ENCODE measurements at regions not wholly inside any gene's neighbourhood (a gene's known extent, or its start where the extent isn't known, plus 50 kb on each side); places are given as distances from the start of the nearest gene placed in this dataset.

GRCh38 chr6:144997996-144998395 lies 712.9 kb downstream of the UTRN start:
- DNase-seq: no peak

- DNase-seq: no peak
Observed at GRCh38 chr6:144999127-144999526, 714.0 kb downstream of the UTRN start.

- DNase-seq: no peak
Observed at GRCh38 chr6:145003145-145003544, 718.0 kb downstream of the UTRN start.

GRCh38 chr6:145006914-145007313 lies 721.8 kb downstream of the UTRN start:
- no peak for DNase-seq

GRCh38 chr6:145008715-145009114 lies 723.6 kb downstream of the UTRN start:
- DNase-seq: no peak

- no peak for DNase-seq
Observed at GRCh38 chr6:145009711-145010110, 724.6 kb downstream of the UTRN start.

GRCh38 chr6:145012039-145012662 lies 723.2 kb downstream of the EPM2A start:
- no peak for DNase-seq

- DNase-seq: no peak
Observed at GRCh38 chr6:145015739-145016558, 719.4 kb downstream of the EPM2A start.

- DNase-seq: no peak
Observed at GRCh38 chr6:145017051-145017450, 718.3 kb downstream of the EPM2A start.

GRCh38 chr6:145017516-145017915 lies 717.8 kb downstream of the EPM2A start:
- DNase-seq: no peak

- DNase-seq: no peak
Observed at GRCh38 chr6:145018027-145018426, 717.3 kb downstream of the EPM2A start.

GRCh38 chr6:145020114-145020513 lies 715.2 kb downstream of the EPM2A start:
- DNase-seq: no peak

GRCh38 chr6:145020543-145020942 lies 714.8 kb downstream of the EPM2A start:
- no peak for DNase-seq

GRCh38 chr6:145022199-145022796 lies 713.0 kb downstream of the EPM2A start:
- DNase-seq: no peak

- DNase-seq: no peak
Observed at GRCh38 chr6:145023116-145023726, 712.1 kb downstream of the EPM2A start.

- DNase-seq: no peak
Observed at GRCh38 chr6:145025488-145025887, 709.8 kb downstream of the EPM2A start.

- DNase-seq: no peak
Observed at GRCh38 chr6:145026267-145026679, 709.0 kb downstream of the EPM2A start.

GRCh38 chr6:145028144-145028818 lies 707.0 kb downstream of the EPM2A start:
- no peak for DNase-seq

GRCh38 chr6:145031001-145031400 lies 704.3 kb downstream of the EPM2A start:
- DNase-seq: no peak

GRCh38 chr6:145031962-145032361 lies 703.4 kb downstream of the EPM2A start:
- DNase-seq: no peak

GRCh38 chr6:145032562-145033145 lies 702.7 kb downstream of the EPM2A start:
- DNase-seq: no peak

- DNase-seq: no peak
Observed at GRCh38 chr6:145034664-145035063, 700.7 kb downstream of the EPM2A start.

- DNase-seq: no peak
Observed at GRCh38 chr6:145036236-145036635, 699.1 kb downstream of the EPM2A start.
